Endothelial cell of umbilical vein (primary cell): ENCODE measurements at regions not wholly inside any gene's neighbourhood (a gene's known extent, or its start where the extent isn't known, plus 50 kb on each side); places are given as distances from the start of the nearest gene placed in this dataset.

Source experiments
- BruUV-seq: library from RNA; stranded (reverse); fragments of 400-500 nt; replicated peaks from 2 replicates; lab custom pipeline; 2021; lab: Mats Ljungman, UMichigan
- CTCF ChIA-PET: fragments of 300-600, 350-600 bp; sonication (Branson Sonifier 250); formaldehyde crosslinking; loops from one replicate; lab custom pipeline; 2021; ENCODE audit warnings: antibody characterized with exemption, inconsistent platforms; lab: Charles Lee
- POLR2A ChIA-PET: fragments of 300-600, 350-600 bp; sonication (Branson Sonifier 250); formaldehyde crosslinking; loops from one replicate; lab custom pipeline; 2021; ENCODE audit warnings: antibody characterized with exemption, inconsistent platforms; lab: Charles Lee
- DNase-seq: peaks from one replicate; pipeline ENCODE4 v3.0.0-alpha.2; 2011; ENCODE audit warnings: low read depth, low spot score
- FAIRE-seq: peaks from 2 replicates; lab custom pipeline; 2011; peaks lifted over from hg19 to GRCh38; lab: Jason Lieb, UNC
- H2AFZ ChIP-seq: 2 replicates; pipeline ENCODE4 v1.6.0; 2012; ENCODE audit warnings: low read depth, low read length, control low read depth, inconsistent platforms
- H3K27ac ChIP-seq: 2 replicates; pipeline ENCODE4 v1.5.1; 2011; ENCODE audit warnings: low read depth, mild to moderate bottlenecking, control low read depth, low read length, moderate library complexity; ENCODE audit not compliant: insufficient read depth
- H3K27me3 ChIP-seq, 2 experiments: 2 replicates each; pipeline versions ENCODE4 v1.6.0 to v1.6.1; 2011; ENCODE audit warnings: low read length in 2 of 2, mixed read lengths in 1 of 2; ENCODE audit not compliant: control insufficient read depth in 2 of 2, insufficient read depth in 2 of 2
- H3K36me3 ChIP-seq, 2 experiments: 2 replicates in 1 of 2; 3 replicates in 1 of 2; pipeline ENCODE4 v1.5.1; 2011; ENCODE audit warnings: low read length in 2 of 2, mild to moderate bottlenecking in 1 of 2, moderate library complexity in 1 of 2; ENCODE audit not compliant: control insufficient read depth in 2 of 2, insufficient read depth in 2 of 2; ENCODE audit errors: extremely low read depth in 1 of 2
- H3K4me1 ChIP-seq: 3 replicates; pipeline ENCODE4 v1.5.1; 2011; ENCODE audit warnings: mild to moderate bottlenecking, low read length; ENCODE audit not compliant: control insufficient read depth, insufficient read depth; ENCODE audit errors: extremely low read depth
- H3K4me2 ChIP-seq: 2 replicates; pipeline ENCODE4 v1.6.1; 2011; ENCODE audit warnings: low read length, control low read depth, mixed read lengths; ENCODE audit not compliant: insufficient read depth
- H3K4me3 ChIP-seq, 3 experiments: fragments of 200-600 bp in 1 of 3; sonication (generic), shearing (Covaris generic) in 1 of 3; replicated peaks in 1 of 3; 2 replicates each; pipeline ENCODE4 v1.5.1; 2011 to 2016; ENCODE audit warnings: control low read depth in 3 of 3, low read length in 3 of 3, mild to moderate bottlenecking in 2 of 3, inconsistent platforms in 1 of 3, low read depth in 1 of 3, moderate library complexity in 1 of 3; ENCODE audit not compliant: insufficient read depth in 1 of 3
- H3K79me2 ChIP-seq: 2 replicates; pipeline ENCODE4 v1.6.0; 2012; ENCODE audit warnings: low read length, inconsistent platforms; ENCODE audit not compliant: control insufficient read depth, insufficient read depth
- H3K9ac ChIP-seq: replicated peaks from 2 replicates; pipeline ENCODE3; 2011; ENCODE audit warnings: low read length, control low read depth; ENCODE audit not compliant: insufficient read depth; ENCODE audit errors: extremely low read depth
- H3K9me1 ChIP-seq: replicated peaks from 3 replicates; pipeline ENCODE4 v1.6.0; 2011; ENCODE audit warnings: mild to moderate bottlenecking, low read length; ENCODE audit not compliant: control insufficient read depth, insufficient read depth; ENCODE audit errors: extremely low read depth
- H3K9me3 ChIP-seq: replicated peaks from 2 replicates; pipeline ENCODE4 v1.5.1; 2012; ENCODE audit warnings: low read length, inconsistent platforms; ENCODE audit not compliant: control insufficient read depth, insufficient read depth
- H4K20me1 ChIP-seq: replicated peaks from 2 replicates; pipeline ENCODE3; 2011; ENCODE audit warnings: mild to moderate bottlenecking, low read length; ENCODE audit not compliant: control insufficient read depth, insufficient read depth; ENCODE audit errors: extremely low read depth
- EZH2 ChIP-seq: IDR thresholded peaks from 2 replicates; pipeline ENCODE4 v1.6.1; 2012; ENCODE audit warnings: borderline replicate concordance, low read depth, mild to moderate bottlenecking, moderate library complexity, low read length, inconsistent platforms; ENCODE audit not compliant: severe bottlenecking
- FOS ChIP-seq: IDR thresholded peaks from 2 replicates; pipeline ENCODE4 v1.6.1; 2011; ENCODE audit warnings: mild to moderate bottlenecking, low read length, moderate library complexity, borderline replicate concordance; ENCODE audit not compliant: insufficient read depth
- GATA2 ChIP-seq: IDR thresholded peaks from 2 replicates; pipeline ENCODE4 v1.7.0; 2011; ENCODE audit warnings: low read depth, mild to moderate bottlenecking, moderate library complexity, mixed read lengths, low read length; ENCODE audit not compliant: insufficient read length, insufficient read depth
- JUN ChIP-seq: IDR thresholded peaks from 2 replicates; pipeline ENCODE4 v1.6.1; 2011; ENCODE audit warnings: borderline replicate concordance, low read depth; ENCODE audit not compliant: insufficient read length, insufficient read depth
- MYC ChIP-seq: IDR thresholded peaks from one replicate; pipeline ENCODE4 v1.6.1; 2011; ENCODE audit warnings: mild to moderate bottlenecking, low read depth, low read length
- POLR2A ChIP-seq: IDR thresholded peaks from 2 replicates; pipeline ENCODE4 v1.6.1; 2012; ENCODE audit warnings: low read depth, mild to moderate bottlenecking, control low read depth, low read length
- POLR2AphosphoS5 ChIP-seq: IDR thresholded peaks from 2 replicates; pipeline ENCODE4 v1.6.1; 2012; ENCODE audit warnings: low read depth, mild to moderate bottlenecking, control low read depth, low read length, moderate library complexity; ENCODE audit not compliant: insufficient read depth
- dilution Hi-C: fragments of 300-500 bp; cut with MboI; formaldehyde crosslinking; loops from one replicate; pipeline ENCODE4 v1.15.0; 2019; ENCODE audit warnings: low sequenced_read_pairs; ENCODE audit not compliant: extremely low pct_ligation_motif_present
- intact Hi-C: fragments of 100-400 bp; cut with micrococcal nuclease; formaldehyde crosslinking; loops from one replicate; pipeline ENCODE4 v1.10.0; 2022
- TF ChIP-seq, protein P1 (sequence below): IDR thresholded peaks from 2 replicates; pipeline ENCODE4 v1.6.1; 2011; ENCODE audit not compliant: insufficient read depth, insufficient read length
- TF ChIP-seq, protein P2 (sequence below), 2 donors: IDR thresholded peaks; 1 replicate in 1 of 2; 2 replicates in 1 of 2; pipeline ENCODE4 v1.5.1; 2011; ENCODE audit warnings: low read length in 2 of 2, mild to moderate bottlenecking in 2 of 2, moderate library complexity in 2 of 2, control low read depth in 1 of 2, inconsistent platforms in 1 of 2, low read depth in 1 of 2; ENCODE audit not compliant: insufficient read depth in 1 of 2; ENCODE audit errors: extremely low read depth in 1 of 2

- Histone ChIP-seq H3K4me2 (no peak overlapping the region), H3K79me2 (no peaks in the 10 kb centered on the region), H3K9me1 (no peaks in the 10 kb centered on the region), H3K27me3 (no peaks in the 10 kb centered on the region), H3K27ac (no peak overlapping the region), H2AFZ (no peak overlapping the region), H3K9me3 (no peaks in the 10 kb centered on the region), H3K4me1 (no peaks in the 10 kb centered on the region), H4K20me1 (no peaks in the 10 kb centered on the region), H3K4me3 (no peak overlapping the region), H3K9ac (no peak overlapping the region), H3K36me3 (no peaks in the 10 kb centered on the region)
- no peak for FAIRE-seq
- TF ChIP-seq MYC, result no peak
- no peak for TF ChIP-seq JUN
- TF ChIP-seq, protein P1, sequence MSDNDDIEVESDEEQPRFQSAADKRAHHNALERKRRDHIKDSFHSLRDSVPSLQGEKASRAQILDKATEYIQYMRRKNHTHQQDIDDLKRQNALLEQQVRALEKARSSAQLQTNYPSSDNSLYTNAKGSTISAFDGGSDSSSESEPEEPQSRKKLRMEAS, result no peak
- no peak for TF ChIP-seq POLR2AphosphoS5
- TF ChIP-seq FOS, result no peak
- TF ChIP-seq EZH2, result no peak
- TF ChIP-seq, protein P2, sequence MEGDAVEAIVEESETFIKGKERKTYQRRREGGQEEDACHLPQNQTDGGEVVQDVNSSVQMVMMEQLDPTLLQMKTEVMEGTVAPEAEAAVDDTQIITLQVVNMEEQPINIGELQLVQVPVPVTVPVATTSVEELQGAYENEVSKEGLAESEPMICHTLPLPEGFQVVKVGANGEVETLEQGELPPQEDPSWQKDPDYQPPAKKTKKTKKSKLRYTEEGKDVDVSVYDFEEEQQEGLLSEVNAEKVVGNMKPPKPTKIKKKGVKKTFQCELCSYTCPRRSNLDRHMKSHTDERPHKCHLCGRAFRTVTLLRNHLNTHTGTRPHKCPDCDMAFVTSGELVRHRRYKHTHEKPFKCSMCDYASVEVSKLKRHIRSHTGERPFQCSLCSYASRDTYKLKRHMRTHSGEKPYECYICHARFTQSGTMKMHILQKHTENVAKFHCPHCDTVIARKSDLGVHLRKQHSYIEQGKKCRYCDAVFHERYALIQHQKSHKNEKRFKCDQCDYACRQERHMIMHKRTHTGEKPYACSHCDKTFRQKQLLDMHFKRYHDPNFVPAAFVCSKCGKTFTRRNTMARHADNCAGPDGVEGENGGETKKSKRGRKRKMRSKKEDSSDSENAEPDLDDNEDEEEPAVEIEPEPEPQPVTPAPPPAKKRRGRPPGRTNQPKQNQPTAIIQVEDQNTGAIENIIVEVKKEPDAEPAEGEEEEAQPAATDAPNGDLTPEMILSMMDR (IDR thresholded peaks at IDR 0.05; ENCODE audit: extremely low read depth in 1 of 2, insufficient read depth in 1 of 2, low read depth in 1 of 2, low read length in 2 of 2), result no peak
- no peak for TF ChIP-seq GATA2
- no peak for TF ChIP-seq POLR2A
- intact Hi-C loops, result no loop called here
- no peak for DNase-seq
- ChIA-PET POLR2A (no interaction called here), CTCF (interaction anchor here (1.4 to 1.8 kb wide), 2 partner anchors 11 to 368 kb away, joined by 3 to 4 read pairs; no protein-coding TSS in a partner anchor)
- no TSS peak for BruUV-seq
- dilution Hi-C loops, result no loop called here
Measured at GRCh38 chr1:229102741-229103391, 168.0 kb upstream of the RAB4A start.
